ENCODE measurements at regions not wholly inside any gene's neighbourhood (a gene's known extent, or its start where the extent isn't known, plus 50 kb on each side); places are given as distances from the start of the nearest gene placed in this dataset.

DNA sequence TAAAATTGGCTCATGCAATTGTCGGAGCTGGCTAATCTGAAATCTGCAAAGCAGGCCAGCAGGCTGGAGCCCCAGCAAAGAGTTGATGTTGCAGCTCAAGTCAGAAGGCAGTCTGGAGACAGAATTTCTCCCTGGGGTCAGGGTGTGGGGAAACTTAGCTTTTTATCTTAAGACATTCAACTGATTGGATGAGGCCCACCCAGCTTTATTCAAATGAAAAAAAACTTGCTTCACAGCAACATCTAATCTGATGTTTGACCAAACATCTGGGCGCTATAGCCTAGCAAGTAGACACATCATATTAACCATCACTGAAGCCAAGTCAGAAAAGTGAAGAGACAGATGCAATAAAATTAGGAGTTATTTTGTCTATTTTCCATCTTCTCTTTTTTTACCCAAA lies 108.8 kb upstream of the CCDC28A start:
- Histone ChIP-seq H3K4me2 (ENCODE audit: insufficient read depth in 1 of 2, low read depth in 2 of 2, low read length in 2 of 2) (no peak overlapping the region), H3K9ac (replicated peaks in 1 of 4; ENCODE audit: extremely low read depth in 1 of 4, low read depth in 3 of 4, low read length in 3 of 4) (no peak overlapping the region), H3K4ac (replicated peaks; ENCODE audit: insufficient read length, low read depth, low read length) (no peak overlapping the region), H3K4me1 (replicated peaks in 1 of 4; ENCODE audit: control insufficient read depth in 3 of 4, insufficient read depth in 4 of 4, low read length in 3 of 4) (no peaks in the 10 kb centered on the region), H3K4me3 (ENCODE audit: extremely low read depth in 1 of 4, insufficient read depth in 2 of 4, low read depth in 3 of 4, low read length in 4 of 4) (no peak overlapping the region), H3K79me2 (ENCODE audit: control insufficient read depth in 1 of 2, insufficient read depth in 2 of 2, low read length in 2 of 2) (peaks cover 0 to 54% of the 10 kb centered on the region in 2 experiments; a peak in 2 of 4 replicates), H3K56ac (replicated peaks; ENCODE audit: insufficient read length, low read depth, low read length) (no peak overlapping the region), H3K14ac (ENCODE audit: insufficient read length) (no peak overlapping the region), H3K23me2 (ENCODE audit: low read depth, low read length) (no peaks in the 10 kb centered on the region), H3K18ac (ENCODE audit: extremely low read depth, low read length) (no peak overlapping the region), H4K5ac (ENCODE audit: insufficient read length, low read depth, low read length) (no peak overlapping the region), H2BK120ac (replicated peaks; ENCODE audit: low read depth, low read length) (no peak overlapping the region), H3K27me3 (replicated peaks in 1 of 4; ENCODE audit: control insufficient read depth in 3 of 4, extremely low read depth in 1 of 4, insufficient read depth in 3 of 4, low read length in 3 of 4) (no peaks in the 10 kb centered on the region), H2AK5ac (ENCODE audit: low read depth, low read length) (no peak overlapping the region), H4K20me1 (replicated peaks in 1 of 2; ENCODE audit: control insufficient read depth in 1 of 2, insufficient read depth in 2 of 2, low read length in 2 of 2) (peaks cover 0 to 2% of the 10 kb centered on the region in 2 experiments), H2AFZ (ENCODE audit: low read length) (no peak overlapping the region), H4K91ac (replicated peaks; ENCODE audit: insufficient read length, low read length) (no peak overlapping the region), H2BK12ac (ENCODE audit: low read depth, low read length) (no peak overlapping the region), H2BK15ac (ENCODE audit: low read length) (no peak overlapping the region), H3K36me3 (ENCODE audit: control insufficient read depth in 2 of 4, insufficient read depth in 4 of 4, low read length in 3 of 4) (no peaks in the 10 kb centered on the region), H2BK20ac (ENCODE audit: low read length) (no peak overlapping the region), H3K27ac (ENCODE audit: low read depth, low read length) (no peak overlapping the region), H3K9me3 (ENCODE audit: insufficient read depth in 2 of 2, low read depth in 1 of 2, low read length in 1 of 2) (no peaks in the 10 kb centered on the region), H3K23ac (ENCODE audit: insufficient read length) (no peak overlapping the region), H3K79me1 (ENCODE audit: low read depth, low read length) (0 out of 2 replicates have a peak, but pooled peaks cover 3% of the 10 kb centered on the region), H4K8ac (ENCODE audit: extremely low read depth, insufficient read depth, low read length) (no peak overlapping the region), H2BK5ac (ENCODE audit: low read depth, low read length) (no peak overlapping the region)
- DNase-seq (ENCODE audit: low read depth in 1 of 2, low spot score in 2 of 2) = no peak
- WGBS, 2 experiments (ENCODE audit: extremely low coverage in 1 of 2, insufficient coverage in 1 of 2, insufficient read length in 1 of 2, insufficient replicate concordance in 2 of 2, low coverage in 1 of 2, low lambda C conversion rate in 2 of 2, missing lambda C conversion rate in 1 of 2) = 97% methylated on average over 2 of the region's 2 CpGs; no CpG with 5 or more reads in 1 of the 2 experiments
- TF ChIP-seq MAFK (IDR thresholded peaks at IDR 0.05; ENCODE audit: low read depth, low read length) = no peak
- no peak for TF ChIP-seq TCF12 (IDR thresholded peaks at IDR 0.05; ENCODE audit: low read depth, low read length)
- TF ChIP-seq SAP30 (IDR thresholded peaks at IDR 0.05; ENCODE audit: insufficient read depth, insufficient replicate concordance, low read length) = no peak
- no peak for TF ChIP-seq CBX5 (IDR thresholded peaks at IDR 0.05; ENCODE audit: low read depth, low read length)
- no peak for TF ChIP-seq RFX5 (IDR thresholded peaks at IDR 0.05; ENCODE audit: borderline replicate concordance, low read depth, low read length)
- no peak for TF ChIP-seq CREB1 (IDR thresholded peaks at IDR 0.05)
- ChIA-PET POLR2A (ENCODE audit: partially characterized antibody) (interaction anchor here (1.5 kb wide), 1 partner anchor 9 kb away, joined by 3 read pairs; no protein-coding TSS in a partner anchor), CTCF (ENCODE audit: partially characterized antibody) (interaction anchor here (0.9 to 2.0 kb wide), 7 partner anchors 27 to 128 kb away, joined by 3 to 6 read pairs (median 4); no protein-coding TSS in a partner anchor)
- no peak for FAIRE-seq
